HG03139 (cell line): ENCODE measurements at regions not wholly inside any gene's neighbourhood (a gene's known extent, or its start where the extent isn't known, plus 50 kb on each side); places are given as distances from the start of the nearest gene placed in this dataset.

ENCODE experiments used
- ATAC-seq: cut with Tn5 transposase; IDR thresholded peaks from one replicate; pipeline ENCODE4 v1.9.1; 2021; ENCODE audit not compliant: unreplicated experiment

DNA sequence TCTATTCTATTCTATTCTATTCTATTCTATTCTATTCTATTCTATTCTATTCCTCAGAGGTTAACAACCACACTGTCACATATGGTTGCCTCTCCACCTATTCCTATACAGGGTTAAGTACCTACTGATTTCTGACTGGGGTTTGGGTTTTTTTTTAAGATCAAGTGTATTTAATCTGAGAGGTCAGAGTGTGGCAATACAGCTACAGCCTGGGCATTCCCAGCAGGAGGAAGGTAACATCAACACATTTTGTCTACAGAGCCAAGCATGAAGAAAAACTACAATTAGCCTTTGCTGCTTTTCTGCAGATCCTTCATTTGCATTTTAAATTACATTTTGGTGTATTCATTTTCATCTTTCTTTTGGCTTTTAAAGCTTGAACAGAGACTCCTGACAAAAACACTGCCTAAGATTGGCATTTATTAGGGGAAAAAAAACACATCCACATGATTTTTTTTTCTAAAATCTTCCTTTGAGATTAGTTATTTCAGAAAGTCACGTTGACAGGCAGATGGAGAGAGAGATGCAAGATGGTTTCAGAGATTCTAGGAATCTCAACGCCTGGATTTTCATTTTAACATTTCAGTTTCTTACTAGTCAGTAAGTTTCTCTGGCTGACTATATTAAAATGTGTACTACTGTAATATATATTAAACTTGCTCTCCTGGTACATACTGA, 255.9 kb upstream of the TET2 start:
- no peak for ATAC-seq

DNA sequence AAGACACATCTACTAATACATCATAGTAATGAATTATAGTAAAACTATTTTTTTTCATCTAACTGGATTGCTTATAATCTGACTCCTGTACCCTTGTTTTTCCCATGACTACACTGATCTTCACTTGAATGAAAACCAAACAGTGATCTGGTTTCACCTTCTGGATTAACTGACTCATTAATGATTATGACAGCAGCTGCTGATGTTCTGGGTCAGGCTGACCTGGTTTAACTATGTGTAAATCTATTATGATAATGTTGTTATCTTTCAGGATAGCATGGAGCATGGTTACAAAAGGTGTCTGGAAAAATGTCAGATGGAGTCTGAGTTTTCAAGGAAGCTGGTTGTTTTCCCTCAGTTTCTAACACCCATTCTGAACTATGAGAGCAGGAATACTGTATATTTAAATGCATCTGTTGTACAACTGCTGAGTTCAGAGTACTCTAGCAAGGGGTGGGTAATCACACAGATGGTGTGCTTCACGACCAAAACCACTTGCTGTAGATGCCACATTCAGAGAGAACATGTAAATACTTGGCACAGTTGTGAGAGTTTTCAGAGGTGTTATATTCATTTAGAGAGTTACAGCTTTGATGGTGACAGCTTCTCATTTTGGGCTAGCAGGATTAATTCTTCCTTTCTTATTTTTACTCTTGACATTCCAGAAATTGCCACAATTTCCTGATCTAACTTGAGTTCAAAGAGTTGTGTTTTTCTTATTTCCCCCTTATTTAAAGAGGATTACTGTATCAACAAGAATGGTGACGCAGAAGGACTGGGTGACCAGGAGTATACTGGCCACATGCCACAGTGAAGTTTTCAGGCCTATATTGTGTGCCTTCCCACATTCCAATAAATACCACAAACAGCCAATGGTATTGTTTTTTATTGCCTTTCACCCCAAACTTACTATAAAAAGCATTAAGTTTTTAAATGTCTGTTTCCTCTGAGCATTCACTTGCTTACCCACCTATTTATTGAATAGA, 249.7 kb upstream of the TET2 start:
- ATAC-seq = no peak

DNA sequence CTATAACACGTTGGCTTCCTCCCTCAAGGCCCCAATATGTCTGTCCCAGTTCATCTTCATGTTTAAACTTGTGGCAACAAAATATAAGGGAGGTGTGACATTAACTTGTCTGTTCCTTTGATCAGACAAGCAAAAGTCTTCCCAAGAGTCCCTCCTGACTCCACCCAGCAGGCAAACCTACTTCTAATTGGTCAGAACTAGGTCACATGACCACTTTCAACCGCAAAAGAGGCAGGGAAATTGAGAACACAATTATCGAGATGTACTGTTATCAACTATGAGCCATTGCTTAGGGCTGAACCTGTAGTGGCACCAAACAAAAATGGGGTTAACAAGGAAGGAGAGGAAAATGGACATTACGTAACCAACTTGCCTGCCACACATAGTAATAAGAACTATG, 246.8 kb upstream of the TET2 start:
- ATAC-seq = no peak

DNA sequence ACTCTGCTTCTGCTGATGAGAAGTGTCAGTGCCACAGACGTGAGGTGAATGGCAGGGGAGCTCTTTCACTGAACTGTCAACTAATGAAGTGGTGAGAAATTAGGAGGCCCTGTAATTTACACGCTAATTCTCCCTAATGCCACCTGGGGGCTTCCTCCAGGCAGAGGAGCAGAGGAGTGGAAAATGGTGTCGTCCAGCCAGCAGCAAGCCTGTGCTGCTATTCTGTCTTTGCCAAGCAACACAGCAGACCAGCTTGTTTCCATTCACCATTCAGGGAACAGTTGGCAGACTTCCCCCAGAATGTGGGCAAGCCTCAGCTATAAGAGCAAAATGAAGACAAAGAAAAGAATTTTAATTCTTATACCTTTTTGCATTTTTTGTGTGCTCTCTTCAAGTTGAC, 245.2 kb upstream of the TET2 start:
- no peak for ATAC-seq

DNA sequence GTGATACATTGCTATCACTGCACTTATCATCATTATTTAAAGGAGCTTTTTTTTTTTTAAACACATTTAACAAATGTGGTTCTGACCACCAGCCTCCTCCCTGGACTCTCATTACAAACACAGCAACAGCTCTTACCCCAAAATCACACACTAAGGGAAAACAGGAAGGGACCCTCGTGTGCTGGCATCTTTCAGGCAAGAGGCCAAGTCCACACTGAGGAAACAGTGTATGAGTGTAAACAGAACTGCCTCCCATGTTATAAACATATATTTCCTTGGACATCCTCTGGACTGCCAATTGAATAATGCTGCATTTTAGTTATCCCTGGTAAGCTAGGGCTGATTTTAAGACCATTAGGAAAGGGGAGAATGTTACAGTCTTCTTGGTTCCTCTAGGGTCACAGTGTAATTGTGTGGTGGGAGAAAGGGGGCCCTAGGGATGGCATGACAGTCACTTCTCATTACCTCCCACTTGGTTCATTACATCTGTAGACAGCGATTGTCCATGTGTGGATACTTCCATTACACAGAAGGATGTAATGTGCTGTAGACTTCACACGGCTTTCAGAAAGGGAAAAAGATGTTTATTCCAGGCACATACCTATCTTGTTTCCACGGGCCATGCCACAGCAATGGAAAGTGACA, 244.6 kb upstream of the TET2 start:
- no peak for ATAC-seq

DNA sequence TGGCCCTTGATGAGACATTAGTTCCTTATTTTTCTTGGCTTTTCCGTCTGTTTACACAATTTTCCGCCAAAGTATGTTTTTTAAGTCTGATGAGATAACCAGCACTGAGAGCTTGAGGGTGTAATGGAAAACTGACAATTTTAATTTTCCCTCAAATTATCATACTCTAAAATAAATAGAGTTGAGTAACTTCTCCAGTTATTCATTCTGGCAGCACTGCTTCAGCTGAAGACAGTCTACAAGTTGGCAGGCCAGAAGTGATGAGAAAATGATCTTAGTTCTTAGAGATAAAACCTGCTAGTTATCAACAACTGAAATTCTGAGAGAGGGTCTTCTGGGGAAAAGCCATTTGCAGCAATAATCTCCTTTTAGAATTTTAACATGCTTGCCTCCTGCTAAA, 241.6 kb upstream of the TET2 start:
- ATAC-seq = no peak

DNA sequence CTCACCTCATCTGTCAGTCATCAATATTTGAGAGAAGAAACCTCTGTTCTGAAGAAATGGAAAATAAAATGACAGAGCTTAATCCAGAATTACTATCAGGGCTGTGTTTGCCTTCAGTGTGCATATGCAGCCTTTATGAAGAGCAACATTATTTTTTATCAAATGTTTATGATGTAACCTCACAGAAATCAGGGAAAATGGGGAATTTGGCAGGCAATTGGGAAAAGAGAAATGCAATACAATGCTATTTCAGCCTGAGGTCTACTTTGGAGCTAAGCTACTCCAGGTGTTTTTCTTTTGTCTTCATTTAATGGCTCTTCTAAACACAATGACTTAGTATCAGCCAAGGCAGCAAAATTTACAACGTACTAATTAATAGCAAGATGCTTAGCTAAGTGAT, 241.1 kb upstream of the TET2 start:
- ATAC-seq = no peak

DNA sequence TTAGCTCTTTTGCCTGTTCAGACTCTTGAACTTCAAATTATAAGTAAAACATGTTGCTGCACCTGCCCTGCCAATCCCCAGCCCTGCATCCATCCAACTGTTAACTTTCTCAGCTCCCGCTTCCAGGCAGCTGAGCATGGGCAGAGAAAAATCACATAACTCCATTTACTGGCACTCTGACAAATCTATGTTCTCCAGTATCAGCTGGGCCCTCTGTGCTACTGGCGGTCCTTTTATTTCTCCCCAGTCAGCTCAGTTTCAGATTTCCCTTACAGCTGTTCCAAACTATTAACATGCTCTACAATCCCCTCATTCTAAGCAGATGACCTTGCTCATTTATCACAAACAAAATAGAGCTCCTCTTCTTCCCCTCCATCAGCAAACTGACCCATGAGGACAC, 240.4 kb upstream of the TET2 start:
- ATAC-seq = no peak

DNA sequence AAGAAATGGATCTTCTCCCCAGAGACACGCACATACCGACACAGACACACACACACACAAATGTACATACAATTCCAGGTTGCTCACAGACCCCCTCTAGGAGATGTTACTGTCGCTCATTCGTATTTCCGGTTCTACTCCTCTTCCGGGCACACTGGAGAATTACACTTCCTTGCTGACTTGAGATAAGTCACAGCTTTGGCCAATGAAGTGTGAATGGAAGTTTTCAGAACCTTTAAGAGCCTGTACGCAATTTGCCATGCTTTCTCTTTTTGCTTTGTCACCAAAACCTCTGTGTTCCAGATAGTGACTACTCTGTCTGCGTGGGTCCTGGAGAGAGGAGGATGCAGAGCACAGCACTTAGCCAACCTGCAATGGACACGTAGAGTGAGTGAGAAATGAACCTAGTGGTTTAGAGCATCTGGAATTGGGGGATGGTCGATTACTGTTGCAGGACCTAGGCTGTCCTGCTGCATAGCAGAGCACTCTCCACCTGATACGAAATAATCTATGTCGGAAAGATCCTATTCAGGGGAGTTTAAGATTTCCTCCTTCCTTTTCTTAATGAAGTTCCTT, 239.5 kb upstream of the TET2 start:
- ATAC-seq = no peak

DNA sequence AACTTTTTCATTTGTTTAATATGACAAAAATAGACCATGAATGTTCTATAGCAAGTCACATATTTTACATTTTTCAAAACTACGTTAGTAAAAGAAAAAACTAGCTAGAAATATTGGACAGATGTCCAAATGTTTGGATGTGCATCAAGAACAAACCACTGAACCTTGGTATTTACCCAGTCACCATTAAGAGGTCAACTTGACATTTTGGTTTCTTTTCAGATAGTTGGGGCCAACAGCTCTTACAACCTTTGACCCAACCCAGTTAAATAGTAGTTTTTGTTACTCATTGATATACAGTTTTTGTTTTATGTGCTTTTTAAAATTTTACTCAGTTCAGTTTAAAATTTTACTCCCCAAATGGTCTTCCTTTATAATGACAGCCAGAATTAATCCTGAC, 238.7 kb upstream of the TET2 start:
- no peak for ATAC-seq

DNA sequence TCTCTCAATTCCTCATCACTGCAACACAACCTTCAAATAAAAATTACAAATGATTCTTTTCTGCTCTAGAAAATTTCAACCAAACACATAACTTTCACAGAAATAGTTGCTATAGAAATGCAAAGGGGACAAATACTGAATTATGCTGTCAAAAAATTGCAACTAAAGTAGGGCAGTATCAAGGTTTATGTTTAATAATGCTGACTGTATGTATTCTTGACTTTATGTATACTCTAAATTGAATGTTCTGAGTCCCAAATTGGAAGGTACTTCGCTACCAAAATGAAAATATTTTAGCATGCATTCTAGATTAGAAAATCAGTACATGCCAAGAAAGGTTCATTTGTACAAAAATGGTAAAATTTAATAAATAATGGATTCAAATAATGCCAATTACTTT, 237.3 kb upstream of the TET2 start:
- no peak for ATAC-seq

DNA sequence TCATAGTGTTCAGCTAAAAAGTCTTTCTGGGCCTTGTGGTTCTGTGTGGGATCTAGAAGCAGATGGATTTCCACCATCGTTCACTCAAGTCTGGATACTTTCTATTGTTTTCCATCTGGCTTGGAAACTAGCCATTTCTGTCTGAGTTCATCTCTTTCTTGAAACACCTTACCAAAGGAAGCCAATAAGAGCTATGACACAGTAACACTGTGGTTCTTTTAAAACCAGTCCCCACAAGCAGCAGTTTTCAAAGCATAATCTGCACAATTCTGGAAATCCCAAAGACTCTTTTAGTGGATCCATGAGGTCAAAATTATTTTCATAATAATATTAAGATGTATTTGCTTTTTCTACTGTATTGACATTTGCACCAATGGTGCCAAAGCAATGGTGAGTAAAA, 234.2 kb upstream of the TET2 start:
- ATAC-seq = no peak

DNA sequence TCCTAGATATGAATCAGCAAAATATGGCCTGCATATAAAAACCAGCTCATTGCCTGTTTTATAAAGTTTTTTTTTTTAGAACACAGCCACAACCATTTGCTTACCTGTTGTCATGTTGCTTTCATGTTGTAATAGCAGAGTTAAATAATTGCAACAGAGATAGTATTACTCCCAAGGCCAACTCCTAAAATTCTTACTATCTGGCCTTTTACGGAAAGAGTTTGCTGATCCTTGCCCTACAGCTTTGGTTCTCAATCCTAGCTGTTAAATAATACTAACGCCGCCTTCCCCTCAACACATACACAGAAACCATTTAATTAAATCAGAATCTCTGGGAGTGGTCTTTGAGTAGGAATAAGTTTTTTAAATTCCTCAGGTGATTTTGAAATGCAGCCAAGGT, 231.3 kb upstream of the TET2 start:
- ATAC-seq = no peak

DNA sequence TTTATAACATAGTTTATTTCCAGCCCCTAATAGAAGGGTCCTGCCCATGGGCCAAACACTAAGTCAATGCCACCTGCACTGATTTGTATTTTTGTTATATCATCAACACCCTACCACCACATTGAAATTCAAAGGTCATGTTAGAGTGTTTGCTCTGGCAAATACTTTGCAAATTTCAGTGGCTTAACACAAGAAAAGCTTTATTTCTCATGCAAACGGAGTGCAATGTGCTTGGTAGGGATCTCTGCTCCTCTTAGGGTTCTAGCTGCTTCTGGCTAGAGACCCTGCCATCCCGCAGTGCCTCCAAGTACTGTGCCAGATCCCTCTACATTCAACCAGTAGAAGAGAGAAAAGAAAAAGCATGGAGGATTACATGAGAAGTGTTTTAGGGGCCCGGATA, 230.8 kb upstream of the TET2 start:
- ATAC-seq = no peak

DNA sequence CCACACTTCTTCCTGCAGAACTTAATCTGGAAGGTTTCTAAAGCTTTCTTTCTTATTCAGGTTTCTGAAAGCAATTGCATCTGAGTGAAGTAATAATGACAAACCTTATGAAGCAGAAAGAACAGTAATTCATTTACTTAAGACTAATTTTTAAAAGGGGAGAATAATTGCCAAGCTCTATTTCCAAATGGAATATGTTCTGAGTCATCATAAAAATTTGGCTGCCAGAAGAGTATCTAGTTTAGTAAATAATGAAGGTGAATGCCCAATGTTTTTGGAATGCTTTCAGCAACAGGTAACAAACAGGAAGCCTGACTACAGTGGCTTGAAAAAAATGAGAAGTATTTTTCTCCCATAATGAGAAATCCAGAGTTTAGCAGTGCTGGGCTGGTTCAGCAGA, 227.3 kb upstream of the TET2 start:
- no peak for ATAC-seq

DNA sequence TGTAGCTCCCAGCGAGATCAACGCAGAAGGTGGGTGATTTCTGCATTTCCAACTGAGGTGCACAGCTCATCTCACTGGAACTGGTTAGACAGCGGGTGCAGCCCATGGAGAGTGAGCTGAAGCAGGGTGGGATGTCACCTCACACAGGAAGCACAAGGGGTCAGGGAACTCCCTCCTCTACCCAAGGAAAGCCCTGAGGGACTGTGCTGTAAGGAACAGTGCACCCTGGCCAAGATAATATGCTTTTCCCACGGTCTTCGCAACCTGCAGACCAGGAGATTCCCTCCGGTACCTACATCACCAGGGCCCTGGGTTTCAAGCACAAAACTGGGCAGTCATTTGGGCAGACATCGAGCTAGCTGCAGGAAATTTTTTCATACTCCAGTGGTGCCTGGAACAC, 216.4 kb upstream of the TET2 start:
- no peak for ATAC-seq

DNA sequence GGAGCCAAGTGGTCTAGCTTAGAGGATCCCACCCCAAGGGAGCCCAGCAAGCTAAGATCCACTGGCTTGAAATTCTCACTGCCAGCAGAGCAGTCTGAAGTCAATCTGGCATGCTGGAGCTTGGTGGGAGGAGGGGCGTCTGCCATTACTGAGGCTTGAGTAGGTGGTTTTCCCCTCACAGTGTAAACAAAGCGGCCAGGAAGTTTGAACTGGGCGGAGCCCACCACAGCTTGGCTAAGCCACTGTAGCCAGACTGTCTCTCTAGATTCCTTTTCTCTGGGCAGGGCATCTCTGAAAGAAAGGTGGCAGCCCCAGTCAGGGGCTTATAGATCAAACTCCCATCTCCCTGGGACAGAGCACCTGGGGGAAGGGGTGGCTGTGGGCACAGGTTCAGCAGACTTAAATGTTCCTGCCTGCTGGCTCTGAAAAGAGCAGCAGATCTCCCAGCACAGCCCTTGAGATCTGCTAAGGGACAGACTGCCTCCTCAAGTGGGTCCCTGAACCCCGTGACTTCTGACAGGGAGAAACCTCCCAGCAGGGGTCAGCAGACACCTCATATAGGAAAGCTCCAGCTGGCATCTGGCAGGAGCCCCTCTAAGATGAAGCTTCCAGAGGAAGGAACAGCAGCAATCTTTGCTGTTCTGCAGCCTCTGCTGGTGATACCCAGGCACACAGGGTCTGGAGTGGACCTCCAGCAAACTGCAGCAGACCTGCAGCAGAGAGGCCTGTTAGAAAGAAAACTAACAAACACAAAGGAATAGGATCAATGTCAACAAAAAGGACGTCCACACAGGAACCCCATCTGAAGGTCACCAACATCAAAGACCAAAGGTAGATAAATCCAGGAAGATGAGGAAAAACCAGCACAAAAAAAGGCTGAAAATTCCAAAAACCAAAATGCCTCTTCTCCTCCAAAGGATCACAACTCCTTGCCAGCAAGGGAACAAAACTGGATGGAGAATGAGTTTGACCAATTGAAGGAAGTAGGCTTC, 215.6 kb upstream of the TET2 start:
- ATAC-seq = peak; percentile 72

DNA sequence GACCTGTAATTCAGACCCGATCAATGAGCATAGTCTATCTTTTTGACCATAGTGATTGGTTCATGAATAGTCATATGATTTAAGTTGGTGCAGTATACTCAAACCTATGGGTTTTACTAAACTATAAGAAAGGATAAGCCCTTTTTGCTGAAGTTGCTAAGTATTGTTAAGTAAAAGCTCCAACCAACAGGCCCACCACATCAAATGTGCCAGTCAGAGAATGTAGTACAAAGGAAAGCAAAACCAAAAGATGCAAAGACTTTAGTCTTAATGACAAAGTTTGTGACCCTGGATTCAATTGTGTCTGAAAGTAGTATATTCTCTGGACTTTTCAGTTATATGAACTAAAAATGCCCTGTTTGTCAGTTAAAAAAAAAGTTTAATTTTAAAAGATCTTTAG, 208.1 kb upstream of the TET2 start:
- no peak for ATAC-seq

DNA sequence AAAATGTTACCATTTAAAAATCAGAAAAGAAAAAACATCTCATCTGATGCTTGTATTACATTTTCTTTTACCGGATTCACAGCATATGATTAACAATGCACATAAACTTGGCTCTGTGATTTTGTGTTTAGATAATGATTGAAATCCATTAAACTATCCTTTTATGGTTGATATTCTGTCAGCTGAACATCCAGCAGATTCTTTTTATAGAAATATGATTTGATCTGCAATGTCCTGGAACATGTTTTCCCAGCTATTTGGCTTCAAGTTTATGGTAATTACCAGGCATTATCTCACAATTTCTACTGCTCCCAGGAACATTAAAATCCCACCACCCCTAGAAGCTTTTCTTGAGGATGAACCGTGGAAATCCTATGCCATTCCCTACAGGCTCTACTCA, 205.7 kb upstream of the TET2 start:
- ATAC-seq = no peak

DNA sequence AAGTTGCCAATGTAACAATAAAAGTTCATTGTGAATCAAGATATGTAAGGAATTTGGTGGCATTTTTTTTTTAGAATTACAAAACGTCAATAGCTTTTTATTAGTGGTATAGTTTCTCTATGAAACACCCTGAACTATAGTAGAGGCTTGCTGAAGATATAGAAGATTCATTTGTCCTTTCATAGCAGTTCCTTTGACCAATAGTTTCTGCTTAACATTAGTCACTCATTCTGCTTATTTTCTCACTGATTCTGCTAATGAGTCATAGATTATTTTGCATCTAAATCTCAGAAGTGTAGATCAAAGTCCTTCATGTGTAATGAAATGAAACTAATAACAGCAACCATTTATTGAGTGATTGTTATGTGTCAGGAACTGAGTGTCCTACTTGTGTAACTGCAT, 205.0 kb upstream of the TET2 start:
- ATAC-seq = no peak
